ENCODE measurements at regions not wholly inside any gene's neighbourhood (a gene's known extent, or its start where the extent isn't known, plus 50 kb on each side); places are given as distances from the start of the nearest gene placed in this dataset.

- TF ChIP-seq CTCF (IDR thresholded peaks at IDR 0.05): no peak
- no peak for TF ChIP-seq POLR2A (IDR thresholded peaks at IDR 0.05)
Measured at GRCh38 chr17:13415871-13416416, 185.8 kb downstream of the HS3ST3A1 start.

Measured in tibial nerve (tissue), 3 donors.